GM18858 (cell line): ENCODE measurements at regions not wholly inside any gene's neighbourhood (a gene's known extent, or its start where the extent isn't known, plus 50 kb on each side); places are given as distances from the start of the nearest gene placed in this dataset.

ENCODE experiments used
- ATAC-seq: cut with Tn5 transposase; IDR thresholded peaks from one replicate; pipeline ENCODE4 v1.9.1; 2021; ENCODE audit not compliant: unreplicated experiment

- ATAC-seq, result no peak
Observed at GRCh38 chr4:154107337-154107736, 318.5 kb upstream of the SFRP2 start.

- ATAC-seq, result no peak
Observed at GRCh38 chr4:154088741-154089140, 299.9 kb upstream of the SFRP2 start.

- no peak for ATAC-seq
Observed at GRCh38 chr4:154086247-154086646, 297.4 kb upstream of the SFRP2 start.

- no peak for ATAC-seq
Observed at GRCh38 chr4:154084864-154085263, 296.0 kb upstream of the SFRP2 start.

- no peak for ATAC-seq
Observed at GRCh38 chr4:154082760-154083535, 294.1 kb upstream of the SFRP2 start.

GRCh38 chr4:154081391-154081790 is 292.5 kb upstream of the SFRP2 start:
- ATAC-seq, result no peak

GRCh38 chr4:154078504-154079350 is 289.8 kb upstream of the SFRP2 start:
- ATAC-seq, result no peak

- no peak for ATAC-seq
Observed at GRCh38 chr4:154076921-154077320, 288.0 kb upstream of the SFRP2 start.

GRCh38 chr4:154073107-154073822 is 284.4 kb upstream of the SFRP2 start:
- peak; percentile 42 for ATAC-seq

GRCh38 chr4:154067786-154068185 is 278.9 kb upstream of the SFRP2 start:
- ATAC-seq, result no peak

GRCh38 chr4:154065368-154065767 is 276.5 kb upstream of the SFRP2 start:
- ATAC-seq, result no peak

GRCh38 chr4:154064244-154064643 is 275.4 kb upstream of the SFRP2 start:
- ATAC-seq, result no peak

GRCh38 chr4:154049457-154050181 is 260.7 kb upstream of the SFRP2 start:
- no peak for ATAC-seq

GRCh38 chr4:154047733-154048132 is 258.9 kb upstream of the SFRP2 start:
- no peak for ATAC-seq

GRCh38 chr4:154044742-154045485 is 256.0 kb upstream of the SFRP2 start:
- ATAC-seq, result no peak

- no peak for ATAC-seq
Observed at GRCh38 chr4:154044108-154044531, 255.2 kb upstream of the SFRP2 start.

- no peak for ATAC-seq
Observed at GRCh38 chr4:154041640-154042039, 252.8 kb upstream of the SFRP2 start.

GRCh38 chr4:154039435-154040343 is 250.8 kb upstream of the SFRP2 start:
- ATAC-seq, result no peak

GRCh38 chr4:154036856-154037255 is 248.0 kb upstream of the SFRP2 start:
- no peak for ATAC-seq
